K562 (cell line): ENCODE measurements at regions not wholly inside any gene's neighbourhood (a gene's known extent, or its start where the extent isn't known, plus 50 kb on each side); places are given as distances from the start of the nearest gene placed in this dataset.
A peak's percentile ranks its signal among the peaks of the same experiment; 100 is the strongest.

ENCODE experiments used
- ATAC-seq: fragments of 200-7000 bp; cut with Tn5 transposase; 3 replicates; pipeline ENCODE4 v1.9.1; 2020; ENCODE audit warnings: moderate library complexity
- BruUV-seq: library from RNA; stranded (reverse); fragments of 400-500 nt; replicated peaks from 2 replicates; lab custom pipeline; 2021; lab: Mats Ljungman, UMichigan
- CTCF ChIA-PET: fragments of 300-600 bp; formaldehyde crosslinking; extraction: SDS; loops from one replicate; lab custom pipeline; 2021; ENCODE audit warnings: low intra/inter-chr PET ratio; lab: Yijun Ruan, JAX
- POLR2A ChIA-PET: fragments of 300-600, 350-650 bp; sonication (Branson Sonifier 250); formaldehyde crosslinking; extraction: SDS; loops from one replicate; lab custom pipeline; 2021; ENCODE audit warnings: antibody characterized with exemption, inconsistent platforms; lab: Yijun Ruan, JAX
- DNase-seq, 4 experiments: peaks; one replicate each; pipeline versions ENCODE4 v3.0.0 to v3.0.0-alpha.2; 2011 to 2018; ENCODE audit warnings: low spot score in 3 of 4, mixed read lengths in 3 of 4; ENCODE audit errors: extremely low read depth in 1 of 4
- FAIRE-seq: peaks from 2 replicates; lab custom pipeline; 2011; peaks lifted over from hg19 to GRCh38; lab: Jason Lieb, UNC
- H2AFZ ChIP-seq: 2 replicates; pipeline ENCODE4 v1.6.0; 2011; ENCODE audit warnings: low read depth, low read length, control low read depth, inconsistent platforms
- H3K27ac ChIP-seq: fragments of 200-600 bp; 3 replicates; pipeline ENCODE4 v1.8.0; 2011; ENCODE audit warnings: low read depth, mild to moderate bottlenecking, control low read depth, inconsistent platforms, low read length, moderate library complexity, mixed read lengths; ENCODE audit errors: extremely low read depth
- H3K27me3 ChIP-seq, 2 experiments: fragments of 300-600 bp in 1 of 2; 2 replicates in 1 of 2; 3 replicates in 1 of 2; pipeline versions ENCODE4 v1.6.0 to v1.8.0; 2011; ENCODE audit warnings: inconsistent platforms in 2 of 2, low read length in 2 of 2, mild to moderate bottlenecking in 1 of 2, mixed read lengths in 1 of 2, moderate library complexity in 1 of 2; ENCODE audit not compliant: control insufficient read depth in 2 of 2, insufficient read depth in 2 of 2
- H3K36me3 ChIP-seq: fragments of 300-600 bp; 3 replicates; pipeline ENCODE4 v1.8.0; 2011; ENCODE audit warnings: mild to moderate bottlenecking, low read length, inconsistent platforms; ENCODE audit not compliant: control insufficient read depth, insufficient read depth
- H3K4me1 ChIP-seq, 2 experiments: fragments of 200-600 bp in 1 of 2; replicated peaks in 1 of 2; 2 replicates in 1 of 2; 3 replicates in 1 of 2; pipeline versions ENCODE4 v1.5.1 to v1.8.0; 2011; ENCODE audit warnings: inconsistent platforms in 2 of 2, low read length in 2 of 2, mild to moderate bottlenecking in 1 of 2, mixed read lengths in 1 of 2, moderate library complexity in 1 of 2; ENCODE audit not compliant: control insufficient read depth in 2 of 2, insufficient read depth in 2 of 2
- H3K4me2 ChIP-seq: 2 replicates; pipeline ENCODE4 v1.6.1; 2011; ENCODE audit warnings: low read length, control low read depth, inconsistent platforms, mixed read lengths; ENCODE audit not compliant: insufficient read depth
- H3K4me3 ChIP-seq: fragments of 200-600 bp; sonication (generic), shearing (Covaris generic); 2 replicates; pipeline ENCODE4 v1.5.1; 2016; ENCODE audit warnings: control low read depth, inconsistent platforms
- H3K79me2 ChIP-seq: fragments of 200-600 bp; 3 replicates; pipeline ENCODE4 v1.8.0; 2011; ENCODE audit warnings: low read length, inconsistent platforms; ENCODE audit not compliant: control insufficient read depth, insufficient read depth
- H3K9ac ChIP-seq, 2 experiments: 2 replicates each; pipeline versions ENCODE4 v1.6.0 to v1.6.1; 2011; ENCODE audit warnings: low read depth in 2 of 2, low read length in 2 of 2, control low read depth in 1 of 2, inconsistent platforms in 1 of 2, mild to moderate bottlenecking in 1 of 2, mixed read lengths in 1 of 2; ENCODE audit not compliant: insufficient read depth in 1 of 2
- H3K9me1 ChIP-seq: one replicate; pipeline ENCODE4 v1.6.0; 2011; ENCODE audit warnings: inconsistent platforms, mild to moderate bottlenecking, low read length, moderate library complexity; ENCODE audit not compliant: control insufficient read depth, insufficient read depth
- H3K9me3 ChIP-seq: replicated peaks from 2 replicates; pipeline ENCODE4 v1.5.1; 2011; ENCODE audit warnings: low read depth, low read length, inconsistent platforms; ENCODE audit not compliant: control insufficient read depth, insufficient read depth
- H4K20me1 ChIP-seq: replicated peaks from 2 replicates; pipeline ENCODE4 v1.6.1; 2011; ENCODE audit warnings: low read length, inconsistent platforms, mixed read lengths; ENCODE audit not compliant: control insufficient read depth, insufficient read depth
- EGR1 ChIP-seq: fragments of 450-650 bp; conservative IDR thresholded peaks from 2 replicates; pipeline ENCODE4 v1.6.1; 2017; ENCODE audit warnings: mild to moderate bottlenecking
- HDAC1 ChIP-seq, 2 experiments: fragments of 450-650 bp; IDR thresholded peaks; 2 replicates each; pipeline ENCODE4 v1.6.1; 2016 to 2017; ENCODE audit warnings: inconsistent platforms in 1 of 2, mild to moderate bottlenecking in 1 of 2, moderate library complexity in 1 of 2
- HMBOX1 ChIP-seq: sonication (generic); IDR thresholded peaks from 2 replicates; pipeline ENCODE4 v1.6.1; 2016
- KDM1A ChIP-seq, 2 experiments: fragments of 450-650 bp; IDR thresholded peaks; 2 replicates each; pipeline ENCODE4 v1.6.1; 2016; ENCODE audit warnings: mild to moderate bottlenecking in 2 of 2
- KHSRP ChIP-seq: fragments of 450-650 bp; IDR thresholded peaks from 2 replicates; pipeline ENCODE4 v1.6.1; 2017
- MECOM ChIP-seq: fragments of 250-450 bp; sonication (Bioruptor Pico); IDR thresholded peaks from 2 replicates; pipeline ENCODE4 v1.8.0; 2022; ENCODE audit warnings: inconsistent platforms
- NR4A1 ChIP-seq, 2 experiments: fragments of 250-450 bp in 1 of 2; fragments of 450-650 bp in 1 of 2; sonication (Bioruptor Pico) in 1 of 2; IDR thresholded peaks; 2 replicates each; pipeline versions ENCODE4 v1.4.0 to v1.6.1; 2016 to 2020; ENCODE audit warnings: mild to moderate bottlenecking in 2 of 2, missing compliant biosample characterization in 1 of 2, missing genetic modification characterization in 1 of 2, moderate library complexity in 1 of 2
- RCOR1 ChIP-seq, 2 experiments: IDR thresholded peaks; 2 replicates each; pipeline ENCODE4 v1.6.1; 2012; ENCODE audit warnings: low read depth in 2 of 2, low read length in 2 of 2, borderline replicate concordance in 1 of 2, improper control_type of control experiment in 1 of 2
- ZNF324 ChIP-seq: fragments of 250-450 bp; sonication (Bioruptor Pico); IDR thresholded peaks from 2 replicates; pipeline ENCODE4 v1.4.0; 2020; ENCODE audit warnings: mild to moderate bottlenecking
- WGBS: fragments of 100-300 bp; shearing (Covaris generic); methylation state at CpG from one replicate; pipeline ENCODE4 v1.1.6; 2016; ENCODE audit warnings: low coverage, mixed read lengths; ENCODE audit not compliant: insufficient coverage; ENCODE audit errors: missing lambda C conversion rate; 5-methylcytosine and 5-hydroxymethylcytosine counted together
- in situ Hi-C: fragments of 300-500 bp; cut with MboI; formaldehyde crosslinking; loops from 4 replicates; pipeline ENCODE4 v1.15.0; 2018; ENCODE audit warnings: inconsistent platforms, mixed read lengths
- intact Hi-C: fragments of 100-400 bp; cut with micrococcal nuclease; formaldehyde crosslinking; loops from 2 replicates; pipeline ENCODE4 v1.14.2; 2022

DNA sequence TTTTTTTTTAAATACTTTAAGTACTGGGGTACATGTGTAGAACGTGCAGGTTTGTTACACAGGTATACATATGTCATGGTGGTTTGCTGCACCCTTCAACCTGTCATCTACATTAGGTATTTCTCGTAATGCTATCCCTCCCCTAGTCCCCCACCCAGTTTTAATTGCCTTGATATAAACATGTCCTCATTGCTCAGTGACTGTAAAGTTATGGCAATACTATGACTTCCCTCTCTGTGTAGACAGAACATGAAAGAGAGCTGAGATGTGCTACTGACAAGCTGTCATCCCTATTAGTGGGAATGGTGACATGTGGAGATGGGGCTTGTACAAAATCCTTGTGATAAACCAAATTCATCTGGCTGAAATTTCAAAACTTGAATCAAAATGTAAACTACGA, 449.7 kb upstream of the TRIB2 start:
- BruUV-seq, result no TSS peak
- in situ Hi-C loops (no loop called here), intact Hi-C loops (no loop called here)
- Histone ChIP-seq H4K20me1 (no peaks in the 10 kb centered on the region), H3K27me3 (no peaks in the 10 kb centered on the region), H3K9ac (no peak overlapping the region), H3K9me3 (no peaks in the 10 kb centered on the region), H3K9me1 (no peaks in the 10 kb centered on the region), H3K4me3 (no peak overlapping the region), H3K27ac (no peak overlapping the region), H3K79me2 (no peaks in the 10 kb centered on the region), H3K4me2 (no peak overlapping the region), H3K4me1 (no peaks in the 10 kb centered on the region; a peak in 1 of 5 replicates), H2AFZ (no peak overlapping the region), H3K36me3 (no peaks in the 10 kb centered on the region)
- ChIA-PET POLR2A (interaction anchor here (1.7 kb wide), 1 partner anchor 10 kb away, joined by 5 read pairs; no protein-coding TSS in a partner anchor), CTCF (no interaction called here)
- no peak for FAIRE-seq
- ATAC-seq, result no peak
- no peak for TF ChIP-seq KHSRP
- 79% methylated on average over 3 of the region's 3 CpGs for WGBS
- DNase-seq, result no peak

GRCh38 chr2:12269041-12269972, 447.4 kb upstream of the TRIB2 start:
- Histone ChIP-seq H3K4me2 (no peak overlapping the region), H4K20me1 (no peaks in the 10 kb centered on the region), H3K9ac (no peak overlapping the region), H3K4me3 (no peak overlapping the region), H3K79me2 (no peaks in the 10 kb centered on the region), H3K27me3 (no peaks in the 10 kb centered on the region), H3K9me1 (no peaks in the 10 kb centered on the region), H3K4me1 (no peaks in the 10 kb centered on the region), H3K27ac (no peak overlapping the region), H2AFZ (no peak overlapping the region), H3K9me3 (no peaks in the 10 kb centered on the region), H3K36me3 (no peaks in the 10 kb centered on the region)
- CTCF ChIA-PET, result no interaction called here
- WGBS, result 30% methylated on average over 7 of the region's 7 CpGs
- intact Hi-C loops (no loop called here), in situ Hi-C loops (no loop called here)
- DNase-seq, result no peak
- POLR2A ChIA-PET, result no interaction called here
- no peak for FAIRE-seq
- no peak for ATAC-seq
- TF ChIP-seq HMBOX1 (peak; percentile 90), ZNF324 (CRISPR knock-in tag) (no peak), KDM1A (IDR thresholded peaks at IDR 0.05) (peak; percentile 74 to 79), RCOR1 (IDR thresholded peaks at IDR 0.05; ENCODE audit: borderline replicate concordance in 1 of 2, low read depth in 2 of 2, low read length in 2 of 2) (peak in 1 of 2 experiments; percentile 58; a peak in 1 of 4 replicates), MECOM (peak; percentile 52; the same call in 1 of the 2 replicates), NR4A1 (CRISPR knock-in tag; IDR thresholded peaks at IDR 0.05) (0 out of 2 replicates have a peak, but pooled peaks have one; percentile 42), NR4A1 (tag; IDR thresholded peaks at IDR 0.05) (no peak), EGR1 (no peak), HDAC1 (IDR thresholded peaks at IDR 0.05) (0 out of 4 replicates have a peak, but pooled peaks of 1 of the 2 experiments have one; percentile 16)
- BruUV-seq, result no TSS peak
